ENCODE measurements at regions not wholly inside any gene's neighbourhood (a gene's known extent, or its start where the extent isn't known, plus 50 kb on each side); places are given as distances from the start of the nearest gene placed in this dataset.

DNA sequence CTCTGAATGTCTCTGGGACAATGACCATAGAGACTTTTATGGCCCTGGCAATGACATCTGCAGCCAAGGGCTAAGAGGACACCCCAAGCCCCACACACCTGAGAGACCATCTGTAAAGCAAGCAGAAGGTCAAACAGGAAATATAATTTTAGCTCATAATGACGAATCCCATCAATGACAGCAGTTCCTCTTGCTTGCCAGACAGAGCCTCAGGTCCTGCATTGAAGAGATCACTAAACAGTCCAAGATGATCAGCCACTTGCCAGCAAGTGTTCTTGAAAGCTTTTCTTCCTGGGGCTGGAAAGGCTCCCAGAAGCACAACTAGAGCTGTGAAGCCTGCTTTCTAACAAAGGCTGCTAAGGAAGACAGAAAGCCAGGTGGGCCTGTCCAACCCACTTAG is 993.7 kb upstream of the AUTS2 start:
- TF ChIP-seq, protein P1, sequence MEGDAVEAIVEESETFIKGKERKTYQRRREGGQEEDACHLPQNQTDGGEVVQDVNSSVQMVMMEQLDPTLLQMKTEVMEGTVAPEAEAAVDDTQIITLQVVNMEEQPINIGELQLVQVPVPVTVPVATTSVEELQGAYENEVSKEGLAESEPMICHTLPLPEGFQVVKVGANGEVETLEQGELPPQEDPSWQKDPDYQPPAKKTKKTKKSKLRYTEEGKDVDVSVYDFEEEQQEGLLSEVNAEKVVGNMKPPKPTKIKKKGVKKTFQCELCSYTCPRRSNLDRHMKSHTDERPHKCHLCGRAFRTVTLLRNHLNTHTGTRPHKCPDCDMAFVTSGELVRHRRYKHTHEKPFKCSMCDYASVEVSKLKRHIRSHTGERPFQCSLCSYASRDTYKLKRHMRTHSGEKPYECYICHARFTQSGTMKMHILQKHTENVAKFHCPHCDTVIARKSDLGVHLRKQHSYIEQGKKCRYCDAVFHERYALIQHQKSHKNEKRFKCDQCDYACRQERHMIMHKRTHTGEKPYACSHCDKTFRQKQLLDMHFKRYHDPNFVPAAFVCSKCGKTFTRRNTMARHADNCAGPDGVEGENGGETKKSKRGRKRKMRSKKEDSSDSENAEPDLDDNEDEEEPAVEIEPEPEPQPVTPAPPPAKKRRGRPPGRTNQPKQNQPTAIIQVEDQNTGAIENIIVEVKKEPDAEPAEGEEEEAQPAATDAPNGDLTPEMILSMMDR (IDR thresholded peaks at IDR 0.05; ENCODE audit: unreplicated experiment) = no peak
- DNase-seq (ENCODE audit: low spot score) = no peak
- Mint-ChIP-seq H3K27ac (ENCODE audit: unreplicated experiment) (no peak overlapping the region), H3K4me3 (ENCODE audit: unreplicated experiment) (no peak overlapping the region), H3K9me3 (ENCODE audit: unreplicated experiment) (peaks cover 32% of the 10 kb centered on the region), H3K27me3 (ENCODE audit: unreplicated experiment) (no peaks in the 10 kb centered on the region), H3K36me3 (ENCODE audit: low read depth, unreplicated experiment) (peaks cover 4% of the 10 kb centered on the region), H3K4me1 (ENCODE audit: unreplicated experiment) (no peaks in the 10 kb centered on the region)

DNA sequence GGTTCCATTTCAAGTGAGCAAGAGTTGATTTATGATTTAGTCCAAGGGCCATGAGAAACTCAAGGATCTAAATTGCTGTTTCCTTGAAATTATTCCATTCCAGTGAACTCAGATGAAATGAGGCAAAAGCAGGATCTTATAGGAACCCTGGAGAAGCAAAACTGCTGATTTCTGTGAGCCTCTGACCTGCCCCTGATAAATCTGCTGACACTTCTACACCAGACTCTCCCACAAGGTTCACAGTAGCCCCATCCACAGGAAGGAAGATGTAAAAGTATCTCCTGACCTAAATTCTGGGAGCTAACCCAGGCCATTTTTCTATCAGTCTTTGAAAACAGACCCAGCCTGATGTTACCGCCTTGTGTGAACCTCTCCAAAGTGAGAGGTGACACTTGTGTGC is 987.6 kb upstream of the AUTS2 start:
- peaks cover under 1% of the 10 kb centered on the region for H3K27me3 Mint-ChIP-seq (ENCODE audit: unreplicated experiment)
- H3K9me3 Mint-ChIP-seq (ENCODE audit: unreplicated experiment) = peaks cover 47% of the 10 kb centered on the region
- no peaks in the 10 kb centered on the region for H3K4me1 Mint-ChIP-seq (ENCODE audit: unreplicated experiment)
- DNase-seq (ENCODE audit: low spot score) = no peak
- H3K27ac Mint-ChIP-seq (ENCODE audit: unreplicated experiment) = no peak overlapping the region
- peaks cover 14% of the 10 kb centered on the region for H3K36me3 Mint-ChIP-seq (ENCODE audit: low read depth, unreplicated experiment)
- no peak overlapping the region for H3K4me3 Mint-ChIP-seq (ENCODE audit: unreplicated experiment)
- TF ChIP-seq, protein P1 (IDR thresholded peaks at IDR 0.05; ENCODE audit: unreplicated experiment) = no peak

DNA sequence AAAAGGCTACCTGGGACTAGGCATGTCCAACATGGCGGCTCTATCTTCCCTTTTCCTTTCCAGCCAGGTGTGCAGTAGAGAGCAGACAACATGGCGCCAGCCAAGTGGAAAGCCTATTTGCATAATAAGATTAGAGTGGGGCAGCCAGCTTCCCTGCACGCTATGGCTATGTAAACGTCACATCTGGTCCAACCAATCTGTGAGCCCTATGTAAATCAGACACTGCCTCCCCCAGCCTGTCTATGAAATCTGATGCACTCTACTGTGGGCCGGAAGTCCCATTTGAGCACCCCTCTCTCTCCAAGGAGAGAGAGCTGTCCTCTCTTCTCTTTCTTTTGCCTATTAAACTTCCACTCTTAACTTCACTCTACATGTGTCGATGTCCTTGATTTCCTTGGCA is 984.9 kb upstream of the AUTS2 start:
- Mint-ChIP-seq H3K4me1 (ENCODE audit: unreplicated experiment) (no peaks in the 10 kb centered on the region), H3K4me3 (ENCODE audit: unreplicated experiment) (no peak overlapping the region), H3K27ac (ENCODE audit: unreplicated experiment) (no peak overlapping the region), H3K9me3 (ENCODE audit: unreplicated experiment) (peaks cover 53% of the 10 kb centered on the region), H3K36me3 (ENCODE audit: low read depth, unreplicated experiment) (peaks cover 17% of the 10 kb centered on the region), H3K27me3 (ENCODE audit: unreplicated experiment) (peaks cover 5% of the 10 kb centered on the region)
- TF ChIP-seq, protein P1 (IDR thresholded peaks at IDR 0.05; ENCODE audit: unreplicated experiment) = no peak
- DNase-seq (ENCODE audit: low spot score) = no peak

DNA sequence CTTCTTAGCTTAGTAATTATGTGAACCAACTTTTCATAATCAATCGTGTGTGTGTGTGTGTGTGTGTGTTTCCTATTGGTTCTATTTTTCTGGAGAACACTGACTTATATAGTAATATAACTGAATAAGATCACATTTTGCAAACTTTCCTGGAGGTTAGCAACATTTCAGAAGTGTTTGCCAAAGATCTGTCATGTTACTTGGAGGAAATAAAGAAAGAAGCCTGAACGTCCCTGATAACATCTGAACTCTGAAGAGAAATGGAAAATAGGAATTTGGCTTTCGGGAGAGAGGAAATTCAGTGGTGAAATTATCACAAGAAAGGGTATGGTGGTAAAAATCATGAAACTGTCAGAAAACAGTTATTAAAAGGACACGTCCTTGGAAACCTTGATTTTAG is 984.4 kb upstream of the AUTS2 start:
- no peak for DNase-seq (ENCODE audit: low spot score)
- H3K9me3 Mint-ChIP-seq (ENCODE audit: unreplicated experiment) = peaks cover 54% of the 10 kb centered on the region

DNA sequence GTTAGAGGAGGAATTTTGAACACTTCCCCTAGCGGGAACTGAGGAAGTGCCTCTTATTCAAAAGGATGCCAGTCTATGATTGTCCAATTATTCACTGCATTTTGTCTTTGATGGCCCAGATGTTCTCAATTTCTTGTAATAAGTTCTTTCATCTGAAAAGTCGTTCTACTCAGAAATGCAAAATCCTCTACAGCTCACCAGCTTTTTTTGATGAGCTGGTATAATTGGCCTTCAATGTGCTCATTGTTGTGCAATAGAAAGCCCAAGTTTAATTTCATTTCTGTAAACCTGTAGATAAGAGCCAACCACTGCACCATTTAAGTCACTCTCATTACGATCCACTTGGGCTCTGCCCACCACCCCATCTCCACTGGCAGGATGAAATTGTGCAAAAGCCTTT is 978.7 kb upstream of the AUTS2 start:
- peaks cover 45% of the 10 kb centered on the region for H3K9me3 Mint-ChIP-seq (ENCODE audit: unreplicated experiment)
- TF ChIP-seq, protein P1 (IDR thresholded peaks at IDR 0.05; ENCODE audit: unreplicated experiment) = no peak
- H3K27me3 Mint-ChIP-seq (ENCODE audit: unreplicated experiment) = peaks cover 5% of the 10 kb centered on the region
- no peak overlapping the region for H3K27ac Mint-ChIP-seq (ENCODE audit: unreplicated experiment)
- no peak for DNase-seq (ENCODE audit: low spot score)
- H3K4me1 Mint-ChIP-seq (ENCODE audit: unreplicated experiment) = no peaks in the 10 kb centered on the region
- H3K4me3 Mint-ChIP-seq (ENCODE audit: unreplicated experiment) = no peak overlapping the region
- peaks cover 5% of the 10 kb centered on the region for H3K36me3 Mint-ChIP-seq (ENCODE audit: low read depth, unreplicated experiment)

More for the DNA sequence above, 984.4 kb upstream of the AUTS2 start:
- no peaks in the 10 kb centered on the region for H3K4me1 Mint-ChIP-seq (ENCODE audit: unreplicated experiment)
- TF ChIP-seq, protein P1 (IDR thresholded peaks at IDR 0.05; ENCODE audit: unreplicated experiment) = no peak
- peaks cover 5% of the 10 kb centered on the region for H3K27me3 Mint-ChIP-seq (ENCODE audit: unreplicated experiment)
- no peak overlapping the region for H3K27ac Mint-ChIP-seq (ENCODE audit: unreplicated experiment)
- H3K4me3 Mint-ChIP-seq (ENCODE audit: unreplicated experiment) = no peak overlapping the region
- peaks cover 17% of the 10 kb centered on the region for H3K36me3 Mint-ChIP-seq (ENCODE audit: low read depth, unreplicated experiment)
